GM12878 (cell line): ENCODE measurements at regions not wholly inside any gene's neighbourhood (a gene's known extent, or its start where the extent isn't known, plus 50 kb on each side); places are given as distances from the start of the nearest gene placed in this dataset.

Source experiments
- ATAC-seq: fragments of 200-7000 bp; cut with Tn5 transposase; 3 replicates; pipeline ENCODE4 v1.9.1; 2020; ENCODE audit warnings: mild to moderate bottlenecking, moderate library complexity
- BruUV-seq: library from RNA; stranded (reverse); fragments of 400-500 nt; replicated peaks from 2 replicates; lab custom pipeline; 2021; lab: Mats Ljungman, UMichigan
- CTCF ChIA-PET: fragments of 300-600 bp; sonication (Branson Sonifier 250); formaldehyde crosslinking; extraction: SDS; loops from one replicate; lab custom pipeline; 2021; ENCODE audit warnings: inconsistent platforms; lab: Yijun Ruan, JAX
- POLR2A ChIA-PET: fragments of 350-600 bp; formaldehyde crosslinking; extraction: SDS; loops from one replicate; lab custom pipeline; 2021; ENCODE audit warnings: inconsistent platforms; lab: Charles Lee
- RAD21 ChIA-PET: fragments of 300-600 bp; sonication (Branson Sonifier 250); formaldehyde crosslinking; loops from one replicate; lab custom pipeline; 2023; ENCODE audit warnings: antibody characterized with exemption; ENCODE audit not compliant: unreplicated experiment; lab: Charles Lee
- SMC1A ChIA-PET: fragments of 300-600 bp; sonication (Branson Sonifier 250); formaldehyde crosslinking; loops from one replicate; lab custom pipeline; 2023; ENCODE audit not compliant: unreplicated experiment, uncharacterized antibody; lab: Charles Lee
- DNase-seq: peaks from one replicate; pipeline ENCODE4 v3.0.0-alpha.2; 2011; ENCODE audit warnings: low read depth, low spot score
- FAIRE-seq: peaks from 3 replicates; lab custom pipeline; 2011; peaks lifted over from hg19 to GRCh38; lab: Jason Lieb, UNC
- H2AFZ ChIP-seq: 2 replicates; pipeline ENCODE4 v1.6.0; 2011; ENCODE audit warnings: low read depth, low read length, control low read depth; ENCODE audit not compliant: control insufficient read depth
- H3K27ac ChIP-seq: 2 replicates; pipeline ENCODE4 v1.5.1; 2011; ENCODE audit warnings: control low read depth; ENCODE audit not compliant: control insufficient read depth, insufficient read depth
- H3K27me3 ChIP-seq, 2 experiments: replicated peaks in 1 of 2; 2 replicates each; pipeline versions ENCODE4 v1.6.0 to v1.6.1; 2011; ENCODE audit warnings: low read length in 1 of 2; ENCODE audit not compliant: control insufficient read depth in 2 of 2, insufficient read depth in 2 of 2
- H3K36me3 ChIP-seq, 2 experiments: 2 replicates each; pipeline ENCODE4 v1.5.1; 2011; ENCODE audit warnings: low read length in 1 of 2; ENCODE audit not compliant: control insufficient read depth in 2 of 2, insufficient read depth in 2 of 2
- H3K4me1 ChIP-seq: 2 replicates; pipeline ENCODE4 v1.6.1; 2011; ENCODE audit warnings: mild to moderate bottlenecking, low read length, moderate library complexity, mixed read lengths; ENCODE audit not compliant: control insufficient read depth, insufficient read depth
- H3K4me2 ChIP-seq: 2 replicates; pipeline ENCODE4 v1.6.0; 2011; ENCODE audit warnings: control low read depth; ENCODE audit not compliant: control insufficient read depth, insufficient read depth
- H3K4me3 ChIP-seq: fragments of 200-600 bp; sonication (generic); 2 replicates; pipeline ENCODE4 v1.5.1; 2016
- H3K79me2 ChIP-seq: 2 replicates; pipeline ENCODE4 v1.6.0; 2011; ENCODE audit warnings: low read length; ENCODE audit not compliant: control insufficient read depth, insufficient read depth
- H3K9ac ChIP-seq: 2 replicates; pipeline ENCODE4 v1.8.0; 2011; ENCODE audit warnings: low read length, control low read depth, mixed read lengths; ENCODE audit not compliant: control insufficient read depth, insufficient read depth
- H3K9me3 ChIP-seq: replicated peaks from 3 replicates; pipeline ENCODE4 v1.5.1; 2011; ENCODE audit warnings: mild to moderate bottlenecking, low read length; ENCODE audit not compliant: control insufficient read depth, insufficient read depth
- H4K20me1 ChIP-seq: 2 replicates; pipeline ENCODE4 v1.6.0; 2011; ENCODE audit not compliant: control insufficient read depth, insufficient read depth
- BCL11A ChIP-seq: IDR thresholded peaks from 2 replicates; pipeline ENCODE4 v1.6.1; 2011; ENCODE audit warnings: low read depth, low read length
- E4F1 ChIP-seq: fragments of 450-650 bp; IDR thresholded peaks from 2 replicates; pipeline ENCODE4 v1.6.1; 2018; ENCODE audit warnings: borderline replicate concordance, mild to moderate bottlenecking; ENCODE audit not compliant: partially characterized antibody
- EED ChIP-seq: sonication (generic); IDR thresholded peaks from 2 replicates; pipeline ENCODE4 v1.6.1; 2016; ENCODE audit warnings: antibody characterized with exemption, low read depth
- JUNB ChIP-seq: IDR thresholded peaks from 2 replicates; pipeline ENCODE4 v1.6.1; 2016; ENCODE audit warnings: antibody characterized with exemption, mild to moderate bottlenecking
- MXI1 ChIP-seq: fragments of 150-350 bp; IDR thresholded peaks from 2 replicates; pipeline ENCODE4 v1.6.1; 2011; ENCODE audit warnings: low read depth, mild to moderate bottlenecking, inconsistent platforms, low read length, improper control_type of control experiment
- MYC ChIP-seq: IDR thresholded peaks from 2 replicates; pipeline ENCODE4 v1.6.1; 2011; ENCODE audit warnings: mild to moderate bottlenecking, low read length, moderate library complexity, inconsistent platforms; ENCODE audit not compliant: insufficient read depth, insufficient replicate concordance, insufficient read length, severe bottlenecking
- RB1 ChIP-seq: fragments of 450-650 bp; formaldehyde crosslinking; IDR thresholded peaks from 2 replicates; pipeline ENCODE4 v1.6.1; 2017; ENCODE audit warnings: mild to moderate bottlenecking, borderline replicate concordance
- RUNX3 ChIP-seq: IDR thresholded peaks from 2 replicates; pipeline ENCODE4 v1.6.1; 2012; ENCODE audit warnings: low read length, inconsistent platforms
- SREBF2 ChIP-seq: IDR thresholded peaks from 2 replicates; pipeline ENCODE4 v1.6.1; 2012; ENCODE audit warnings: mild to moderate bottlenecking, low read length
- SUPT20H ChIP-seq: IDR thresholded peaks from 2 replicates; pipeline ENCODE4 v1.6.1; 2011; ENCODE audit warnings: low read depth, mild to moderate bottlenecking, low read length, moderate library complexity, borderline replicate concordance; ENCODE audit not compliant: control insufficient read depth
- TBL1XR1 ChIP-seq: IDR thresholded peaks from 2 replicates; pipeline ENCODE4 v1.6.1; 2012; ENCODE audit warnings: low read depth, low read length, improper control_type of control experiment
- WRNIP1 ChIP-seq: IDR thresholded peaks from 2 replicates; pipeline ENCODE4 v1.6.1; 2011; ENCODE audit warnings: low read depth, low read length, improper control_type of control experiment, borderline replicate concordance
- WGBS: methylation state at CpG from one replicate; pipeline ENCODE4 v1.1.6; 2016; ENCODE audit warnings: low lambda C conversion rate; ENCODE audit not compliant: insufficient replicate concordance, insufficient coverage; ENCODE audit errors: missing lambda C conversion rate; 5-methylcytosine and 5-hydroxymethylcytosine counted together
- in situ Hi-C: fragments of 300-500 bp; cut with MboI; formaldehyde crosslinking; loops from 9 replicates; pipeline ENCODE4 v1.14.3; 2018; ENCODE audit warnings: mixed read lengths
- intact Hi-C: fragments of 100-400 bp; cut with micrococcal nuclease; formaldehyde crosslinking; loops from one replicate; pipeline ENCODE4 v1.14.2; 2022; ENCODE audit not compliant: unreplicated experiment
- TF ChIP-seq, protein P1 (sequence below): fragments of 450-650 bp; formaldehyde crosslinking; IDR thresholded peaks from 2 replicates; pipeline ENCODE4 v1.4.0; 2020; ENCODE audit warnings: mild to moderate bottlenecking, moderate library complexity
- TF ChIP-seq, protein P2 (sequence below): IDR thresholded peaks from 2 replicates; pipeline ENCODE4 v1.6.1; 2012; ENCODE audit warnings: low read length, inconsistent platforms

- H3K27me3 ChIP-seq: 0 out of 4 replicates have a peak, but pooled peaks cover 0 to 2% of the 10 kb centered on the region in 2 experiments
- intact Hi-C loops: no loop called here
- no TSS peak for BruUV-seq
- ChIA-PET SMC1A (interaction anchor here (0.7 to 1.1 kb wide), 2 partner anchors 11 to 293 kb away, joined by 3 to 5 read pairs; no protein-coding TSS in a partner anchor), POLR2A (no interaction called here), CTCF (interaction anchor here (1.7 kb wide), 1 partner anchor 142 kb away, joined by 5 read pairs; no protein-coding TSS in a partner anchor), RAD21 (interaction anchor here (1.0 kb wide), 1 partner anchor 142 kb away, joined by 3 read pairs; no protein-coding TSS in a partner anchor)
- no peaks in the 10 kb centered on the region for H3K9me3 ChIP-seq
- H3K79me2 ChIP-seq: no peaks in the 10 kb centered on the region
- WGBS: 0% methylated on average over 2 of the region's 2 CpGs
- no peak overlapping the region for H3K9ac ChIP-seq
- no peaks in the 10 kb centered on the region for H3K36me3 ChIP-seq
- DNase-seq (no peak), ATAC-seq (no peak), FAIRE-seq (no peak)
- H2AFZ ChIP-seq: no peak overlapping the region
- no peak overlapping the region for H3K4me2 ChIP-seq
- no peak overlapping the region for H3K4me3 ChIP-seq
- in situ Hi-C loops: no loop called here
- H3K27ac ChIP-seq: no peak overlapping the region
- no peaks in the 10 kb centered on the region for H4K20me1 ChIP-seq
- no peaks in the 10 kb centered on the region for H3K4me1 ChIP-seq
- TF ChIP-seq MXI1 (no peak), TBL1XR1 (no peak), RUNX3 (no peak), WRNIP1 (no peak), SREBF2 (no peak), E4F1 (no peak), RB1 (no peak), JUNB (no peak), EED (no peak), SUPT20H (no peak), BCL11A (no peak), MYC (no peak)
- TF ChIP-seq, protein P1, sequence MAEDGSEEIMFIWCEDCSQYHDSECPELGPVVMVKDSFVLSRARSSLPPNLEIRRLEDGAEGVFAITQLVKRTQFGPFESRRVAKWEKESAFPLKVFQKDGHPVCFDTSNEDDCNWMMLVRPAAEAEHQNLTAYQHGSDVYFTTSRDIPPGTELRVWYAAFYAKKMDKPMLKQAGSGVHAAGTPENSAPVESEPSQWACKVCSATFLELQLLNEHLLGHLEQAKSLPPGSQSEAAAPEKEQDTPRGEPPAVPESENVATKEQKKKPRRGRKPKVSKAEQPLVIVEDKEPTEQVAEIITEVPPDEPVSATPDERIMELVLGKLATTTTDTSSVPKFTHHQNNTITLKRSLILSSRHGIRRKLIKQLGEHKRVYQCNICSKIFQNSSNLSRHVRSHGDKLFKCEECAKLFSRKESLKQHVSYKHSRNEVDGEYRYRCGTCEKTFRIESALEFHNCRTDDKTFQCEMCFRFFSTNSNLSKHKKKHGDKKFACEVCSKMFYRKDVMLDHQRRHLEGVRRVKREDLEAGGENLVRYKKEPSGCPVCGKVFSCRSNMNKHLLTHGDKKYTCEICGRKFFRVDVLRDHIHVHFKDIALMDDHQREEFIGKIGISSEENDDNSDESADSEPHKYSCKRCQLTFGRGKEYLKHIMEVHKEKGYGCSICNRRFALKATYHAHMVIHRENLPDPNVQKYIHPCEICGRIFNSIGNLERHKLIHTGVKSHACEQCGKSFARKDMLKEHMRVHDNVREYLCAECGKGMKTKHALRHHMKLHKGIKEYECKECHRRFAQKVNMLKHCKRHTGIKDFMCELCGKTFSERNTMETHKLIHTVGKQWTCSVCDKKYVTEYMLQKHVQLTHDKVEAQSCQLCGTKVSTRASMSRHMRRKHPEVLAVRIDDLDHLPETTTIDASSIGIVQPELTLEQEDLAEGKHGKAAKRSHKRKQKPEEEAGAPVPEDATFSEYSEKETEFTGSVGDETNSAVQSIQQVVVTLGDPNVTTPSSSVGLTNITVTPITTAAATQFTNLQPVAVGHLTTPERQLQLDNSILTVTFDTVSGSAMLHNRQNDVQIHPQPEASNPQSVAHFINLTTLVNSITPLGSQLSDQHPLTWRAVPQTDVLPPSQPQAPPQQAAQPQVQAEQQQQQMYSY: no peak
- TF ChIP-seq, protein P2, sequence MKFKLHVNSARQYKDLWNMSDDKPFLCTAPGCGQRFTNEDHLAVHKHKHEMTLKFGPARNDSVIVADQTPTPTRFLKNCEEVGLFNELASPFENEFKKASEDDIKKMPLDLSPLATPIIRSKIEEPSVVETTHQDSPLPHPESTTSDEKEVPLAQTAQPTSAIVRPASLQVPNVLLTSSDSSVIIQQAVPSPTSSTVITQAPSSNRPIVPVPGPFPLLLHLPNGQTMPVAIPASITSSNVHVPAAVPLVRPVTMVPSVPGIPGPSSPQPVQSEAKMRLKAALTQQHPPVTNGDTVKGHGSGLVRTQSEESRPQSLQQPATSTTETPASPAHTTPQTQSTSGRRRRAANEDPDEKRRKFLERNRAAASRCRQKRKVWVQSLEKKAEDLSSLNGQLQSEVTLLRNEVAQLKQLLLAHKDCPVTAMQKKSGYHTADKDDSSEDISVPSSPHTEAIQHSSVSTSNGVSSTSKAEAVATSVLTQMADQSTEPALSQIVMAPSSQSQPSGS: no peak
Measured at GRCh38 chr11:86749821-86750401, 50.4 kb upstream of the PRSS23 start.
